ENCODE measurements at regions not wholly inside any gene's neighbourhood (a gene's known extent, or its start where the extent isn't known, plus 50 kb on each side); places are given as distances from the start of the nearest gene placed in this dataset.

DNA sequence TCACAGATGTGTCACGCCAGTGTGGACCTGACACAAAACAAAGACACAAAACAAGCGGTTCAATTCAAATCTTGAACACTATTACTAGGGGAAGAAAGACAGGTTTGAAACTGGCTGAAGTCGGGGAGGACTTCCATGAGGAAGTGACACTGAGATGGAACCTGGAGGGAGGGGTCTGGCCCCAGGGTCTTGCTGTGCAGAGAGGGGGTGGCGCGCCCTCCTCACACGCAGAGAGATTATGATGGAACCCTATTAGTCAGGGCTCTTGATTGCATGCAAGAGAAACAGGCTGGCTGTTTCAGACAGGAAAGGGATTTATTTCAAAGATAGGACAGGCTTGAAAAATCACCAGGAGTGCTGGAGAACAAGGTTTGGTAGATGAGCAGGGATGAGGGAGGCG lies 363.6 kb upstream of the HS6ST1 start:
- Histone ChIP-seq H3K79me2 (ENCODE audit: control insufficient read depth, insufficient read depth, low read length) (no peaks in the 10 kb centered on the region), H3K27me3 (ENCODE audit: control insufficient read depth in 2 of 2, insufficient read depth in 2 of 2, low read length in 2 of 2) (no peaks in the 10 kb centered on the region), H3K4me3 (replicated peaks in 1 of 3; ENCODE audit: insufficient read depth in 1 of 3, low read depth in 1 of 3, low read length in 3 of 3) (no peak overlapping the region), H3K9ac (replicated peaks; ENCODE audit: extremely low read depth, insufficient read depth, low read length) (no peak overlapping the region), H3K4me2 (ENCODE audit: insufficient read depth, low read length) (no peak overlapping the region), H3K36me3 (ENCODE audit: control insufficient read depth in 2 of 2, extremely low read depth in 1 of 2, insufficient read depth in 2 of 2, low read length in 2 of 2) (no peaks in the 10 kb centered on the region), H3K4me1 (ENCODE audit: control insufficient read depth, extremely low read depth, insufficient read depth, low read length) (no peaks in the 10 kb centered on the region), H3K27ac (ENCODE audit: insufficient read depth, low read depth, low read length) (no peak overlapping the region), H3K9me1 (replicated peaks; ENCODE audit: control insufficient read depth, extremely low read depth, insufficient read depth, low read length) (no peaks in the 10 kb centered on the region), H2AFZ (ENCODE audit: low read depth, low read length) (no peak overlapping the region), H4K20me1 (replicated peaks; ENCODE audit: control insufficient read depth, extremely low read depth, insufficient read depth, low read length) (no peaks in the 10 kb centered on the region), H3K9me3 (replicated peaks; ENCODE audit: control insufficient read depth, insufficient read depth, low read length) (no peaks in the 10 kb centered on the region)
- no peak for DNase-seq (ENCODE audit: low read depth, low spot score)
- dilution Hi-C loops (cut with MboI; ENCODE audit: extremely low pct_ligation_motif_present, low sequenced_read_pairs) (no loop called here), intact Hi-C loops (cut with micrococcal nuclease) (no loop called here)
- no TSS peak for BruUV-seq (replicated peaks)
- no peak for FAIRE-seq
- ChIA-PET POLR2A (no interaction called here), CTCF (no interaction called here)
- TF ChIP-seq, protein P1, sequence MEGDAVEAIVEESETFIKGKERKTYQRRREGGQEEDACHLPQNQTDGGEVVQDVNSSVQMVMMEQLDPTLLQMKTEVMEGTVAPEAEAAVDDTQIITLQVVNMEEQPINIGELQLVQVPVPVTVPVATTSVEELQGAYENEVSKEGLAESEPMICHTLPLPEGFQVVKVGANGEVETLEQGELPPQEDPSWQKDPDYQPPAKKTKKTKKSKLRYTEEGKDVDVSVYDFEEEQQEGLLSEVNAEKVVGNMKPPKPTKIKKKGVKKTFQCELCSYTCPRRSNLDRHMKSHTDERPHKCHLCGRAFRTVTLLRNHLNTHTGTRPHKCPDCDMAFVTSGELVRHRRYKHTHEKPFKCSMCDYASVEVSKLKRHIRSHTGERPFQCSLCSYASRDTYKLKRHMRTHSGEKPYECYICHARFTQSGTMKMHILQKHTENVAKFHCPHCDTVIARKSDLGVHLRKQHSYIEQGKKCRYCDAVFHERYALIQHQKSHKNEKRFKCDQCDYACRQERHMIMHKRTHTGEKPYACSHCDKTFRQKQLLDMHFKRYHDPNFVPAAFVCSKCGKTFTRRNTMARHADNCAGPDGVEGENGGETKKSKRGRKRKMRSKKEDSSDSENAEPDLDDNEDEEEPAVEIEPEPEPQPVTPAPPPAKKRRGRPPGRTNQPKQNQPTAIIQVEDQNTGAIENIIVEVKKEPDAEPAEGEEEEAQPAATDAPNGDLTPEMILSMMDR (IDR thresholded peaks at IDR 0.05; ENCODE audit: extremely low read depth in 1 of 2, insufficient read depth in 1 of 2, low read depth in 1 of 2, low read length in 2 of 2): no peak
- TF ChIP-seq JUN (IDR thresholded peaks at IDR 0.05; ENCODE audit: borderline replicate concordance, insufficient read depth, insufficient read length, low read depth) (no peak), EZH2 (IDR thresholded peaks at IDR 0.05; ENCODE audit: borderline replicate concordance, low read depth, low read length, severe bottlenecking) (no peak), POLR2A (IDR thresholded peaks at IDR 0.05; ENCODE audit: low read depth, low read length) (no peak), POLR2AphosphoS5 (IDR thresholded peaks at IDR 0.05; ENCODE audit: insufficient read depth, low read depth, low read length) (no peak), MYC (IDR thresholded peaks at IDR 0.05; ENCODE audit: low read depth, low read length) (no peak)
- TF ChIP-seq, protein P2, sequence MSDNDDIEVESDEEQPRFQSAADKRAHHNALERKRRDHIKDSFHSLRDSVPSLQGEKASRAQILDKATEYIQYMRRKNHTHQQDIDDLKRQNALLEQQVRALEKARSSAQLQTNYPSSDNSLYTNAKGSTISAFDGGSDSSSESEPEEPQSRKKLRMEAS (IDR thresholded peaks at IDR 0.05; ENCODE audit: insufficient read depth, insufficient read length): no peak
